HepG2 (cell line): ENCODE measurements at regions not wholly inside any gene's neighbourhood (a gene's known extent, or its start where the extent isn't known, plus 50 kb on each side); places are given as distances from the start of the nearest gene placed in this dataset.

ENCODE experiments used
- ATAC-seq: fragments of 200-7000 bp; cut with Tn5 transposase; 3 replicates; pipeline ENCODE4 v1.9.1; 2020; ENCODE audit warnings: mild to moderate bottlenecking, moderate library complexity
- BruUV-seq: library from RNA; stranded (reverse); fragments of 400-500 nt; replicated peaks from 2 replicates; lab custom pipeline; 2021; lab: Mats Ljungman, UMichigan
- CTCF ChIA-PET: fragments of 300-600 bp; formaldehyde crosslinking; extraction: SDS; loops from one replicate; lab custom pipeline; 2021; ENCODE audit warnings: low total read pairs, inconsistent platforms, low intra/inter-chr PET ratio; lab: Yijun Ruan, JAX
- POLR2A ChIA-PET: fragments of 350-600 bp; sonication (Branson Sonifier 250); formaldehyde crosslinking; loops from one replicate; lab custom pipeline; 2020; ENCODE audit warnings: antibody characterized with exemption, inconsistent platforms; lab: Yijun Ruan, JAX
- DNase-seq: peaks from one replicate; pipeline ENCODE4 v3.0.0-alpha.2; 2015; ENCODE audit warnings: low spot score
- FAIRE-seq: peaks from 3 replicates; lab custom pipeline; 2011; peaks lifted over from hg19 to GRCh38; lab: Jason Lieb, UNC
- H2AFZ ChIP-seq: one replicate; pipeline ENCODE4 v1.6.1; 2011; ENCODE audit warnings: low read length, inconsistent platforms
- H3K27ac ChIP-seq: fragments of 300-600 bp; 3 replicates; pipeline ENCODE4 v1.8.0; 2011; ENCODE audit warnings: mixed run types, mild to moderate bottlenecking, mixed read lengths, low read length, inconsistent platforms; ENCODE audit not compliant: insufficient read depth; ENCODE audit errors: extremely low read length
- H3K27me3 ChIP-seq, 2 experiments: fragments of 200-600 bp in 1 of 2; 2 replicates in 1 of 2; 3 replicates in 1 of 2; pipeline versions ENCODE4 v1.6.0 to v1.8.0; 2011; ENCODE audit warnings: low read length in 2 of 2, mild to moderate bottlenecking in 2 of 2, moderate library complexity in 2 of 2, inconsistent platforms in 1 of 2; ENCODE audit not compliant: insufficient read depth in 2 of 2, control insufficient read depth in 1 of 2
- H3K36me3 ChIP-seq, 2 experiments: fragments of 200-600 bp in 1 of 2; replicated peaks in 1 of 2; 2 replicates in 1 of 2; 3 replicates in 1 of 2; pipeline versions ENCODE4 v1.5.1 to v1.8.0; 2011; ENCODE audit warnings: low read length in 2 of 2, inconsistent platforms in 1 of 2; ENCODE audit not compliant: insufficient read depth in 2 of 2, control insufficient read depth in 1 of 2
- H3K4me1 ChIP-seq: 2 replicates; pipeline ENCODE4 v1.5.1; 2012; ENCODE audit warnings: low read length, inconsistent platforms; ENCODE audit not compliant: insufficient read depth
- H3K4me2 ChIP-seq: 2 replicates; pipeline ENCODE4 v1.6.0; 2011; ENCODE audit warnings: low read depth, low read length, inconsistent platforms
- H3K4me3 ChIP-seq, 3 experiments: fragments of 200-600 bp in 1 of 3; sonication (generic), shearing (Covaris generic) in 1 of 3; replicated peaks in 1 of 3; 2 replicates each; pipeline ENCODE4 v1.5.1; 2011 to 2016; ENCODE audit warnings: low read length in 3 of 3, inconsistent platforms in 2 of 3, low read depth in 2 of 3, mild to moderate bottlenecking in 2 of 3, control low read depth in 1 of 3, mixed read lengths in 1 of 3; ENCODE audit not compliant: insufficient read depth in 1 of 3
- H3K79me2 ChIP-seq: one replicate; pipeline ENCODE4 v1.6.1; 2011; ENCODE audit warnings: low read length, inconsistent platforms; ENCODE audit not compliant: insufficient read depth
- H3K9ac ChIP-seq: 2 replicates; pipeline ENCODE4 v1.6.0; 2011; ENCODE audit warnings: mild to moderate bottlenecking, low read depth, low read length, inconsistent platforms; ENCODE audit not compliant: insufficient read depth
- H3K9me3 ChIP-seq: 2 replicates; pipeline ENCODE4 v1.5.1; 2012; ENCODE audit warnings: mild to moderate bottlenecking, low read length
- H4K20me1 ChIP-seq: 2 replicates; pipeline ENCODE4 v1.6.0; 2011; ENCODE audit warnings: inconsistent platforms, mild to moderate bottlenecking, low read length, moderate library complexity; ENCODE audit not compliant: insufficient read depth
- ARNT ChIP-seq: fragments of 450-650 bp; IDR thresholded peaks from 2 replicates; pipeline ENCODE4 v1.6.1; 2017
- FOSL1 ChIP-seq: sonication (generic); formaldehyde crosslinking; IDR thresholded peaks from 2 replicates; pipeline ENCODE4 v1.9.0; 2021; ENCODE audit warnings: missing genetic modification reagents, borderline replicate concordance
- MED8 ChIP-seq: sonication (generic); formaldehyde crosslinking; IDR thresholded peaks from 2 replicates; pipeline ENCODE4 v1.8.1; 2023; ENCODE audit warnings: mild to moderate bottlenecking, missing genetic modification reagents; ENCODE audit not compliant: insufficient replicate concordance
- NRL ChIP-seq: sonication (generic); formaldehyde crosslinking; IDR thresholded peaks from 2 replicates; pipeline ENCODE4 v1.5.0; 2020; ENCODE audit warnings: missing genetic modification reagents, mild to moderate bottlenecking, moderate library complexity, borderline replicate concordance
- PHB2 ChIP-seq: fragments of 450-650 bp; IDR thresholded peaks from 2 replicates; pipeline ENCODE4 v1.6.1; 2018; ENCODE audit not compliant: partially characterized antibody
- PPARG ChIP-seq: conservative IDR thresholded peaks from 2 replicates; pipeline ENCODE4 v1.6.1; 2016; ENCODE audit warnings: missing biosample characterization, missing genetic modification reagents
- RNF2 ChIP-seq: fragments of 450-650 bp; conservative IDR thresholded peaks from 2 replicates; pipeline ENCODE4 v1.6.1; 2016; ENCODE audit warnings: low read depth
- ZNF382 ChIP-seq: sonication (generic); formaldehyde crosslinking; IDR thresholded peaks from 2 replicates; pipeline ENCODE4 v1.5.0; 2020; ENCODE audit warnings: missing genetic modification reagents, mild to moderate bottlenecking, borderline replicate concordance
- ZNF468 ChIP-seq: sonication (generic); formaldehyde crosslinking; IDR thresholded peaks from 2 replicates; pipeline ENCODE4 v1.8.0; 2022; ENCODE audit warnings: mild to moderate bottlenecking, moderate library complexity, missing genetic modification reagents
- ZNF644 ChIP-seq: IDR thresholded peaks from 2 replicates; pipeline ENCODE4 v1.6.1; 2016; ENCODE audit warnings: low read depth
- ZNF768 ChIP-seq: sonication (generic); formaldehyde crosslinking; IDR thresholded peaks from 2 replicates; pipeline ENCODE4 v1.4.0; 2020; ENCODE audit warnings: missing genetic modification reagents
- ZSCAN20 ChIP-seq: sonication (generic); formaldehyde crosslinking; IDR thresholded peaks from 2 replicates; pipeline ENCODE4 v1.4.0; 2020; ENCODE audit warnings: missing genetic modification reagents, mild to moderate bottlenecking, borderline replicate concordance
- WGBS: methylation state at CpG from one replicate; pipeline ENCODE4 v1.1.6; 2017; ENCODE audit warnings: low lambda C conversion rate; 5-methylcytosine and 5-hydroxymethylcytosine counted together
- in situ Hi-C: cut with HindIII; loops from 2 replicates; pipeline ENCODE4 v1.10.0; 2017; ENCODE audit warnings: low pct_unique_long_range_greater_than_20kb; ENCODE audit not compliant: extremely low pct_ligation_motif_present
- intact Hi-C: fragments of 100-400 bp; cut with micrococcal nuclease; formaldehyde crosslinking; loops from one replicate; pipeline ENCODE4 v1.10.0; 2022; ENCODE audit not compliant: unreplicated experiment
- TF ChIP-seq, protein P1 (sequence below): sonication (generic); formaldehyde crosslinking; IDR thresholded peaks from 2 replicates; pipeline ENCODE4 v1.4.0; 2020; ENCODE audit warnings: missing genetic modification reagents
- TF ChIP-seq, protein P2 (sequence below): IDR thresholded peaks from 2 replicates; pipeline ENCODE4 v1.6.1; 2016; ENCODE audit warnings: missing biosample characterization, missing genetic modification reagents, low read depth
- TF ChIP-seq, protein P3 (sequence below): sonication (generic); formaldehyde crosslinking; IDR thresholded peaks from 2 replicates; pipeline ENCODE4 v1.8.0; 2022; ENCODE audit warnings: missing genetic modification reagents, low read depth, mild to moderate bottlenecking, borderline replicate concordance
- TF ChIP-seq, protein P4 (sequence below): IDR thresholded peaks from 2 replicates; pipeline ENCODE4 v1.6.1; 2016
- TF ChIP-seq, protein P5 (sequence below): sonication (generic); formaldehyde crosslinking; IDR thresholded peaks from 2 replicates; pipeline ENCODE4 v1.4.0; 2020; ENCODE audit warnings: missing genetic modification reagents

DNA sequence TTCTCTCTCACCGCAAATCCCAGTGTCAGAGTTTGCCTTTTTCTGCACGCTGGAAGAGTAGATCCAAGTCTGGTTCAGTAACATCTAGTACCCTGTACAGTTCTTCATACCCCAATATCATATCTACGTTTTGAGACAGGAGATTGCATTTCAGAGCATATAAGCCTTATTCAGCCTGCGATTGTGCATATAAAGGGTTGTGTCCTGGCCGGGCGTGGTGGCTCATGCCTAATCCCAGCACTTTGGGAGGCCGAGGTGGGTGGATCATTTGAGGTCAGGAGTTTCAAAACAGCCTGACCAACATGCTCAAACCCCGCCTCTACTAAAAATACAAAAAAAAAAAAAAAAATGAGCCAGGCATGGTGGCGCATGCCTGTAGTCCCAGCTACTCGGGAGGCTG, 104.9 kb downstream of the MTNR1B start:
- CTCF ChIA-PET: no interaction called here
- H3K9me3 ChIP-seq: no peaks in the 10 kb centered on the region
- H3K4me3 ChIP-seq: no peak overlapping the region
- no peak overlapping the region for H3K9ac ChIP-seq
- in situ Hi-C loops: no loop called here
- FAIRE-seq (no peak), ATAC-seq (no peak), DNase-seq (no peak)
- no peaks in the 10 kb centered on the region for H3K79me2 ChIP-seq
- H3K4me2 ChIP-seq: no peak overlapping the region
- no peaks in the 10 kb centered on the region for H3K4me1 ChIP-seq
- H3K27ac ChIP-seq: no peak overlapping the region
- H3K27me3 ChIP-seq: no peaks in the 10 kb centered on the region
- POLR2A ChIA-PET: no interaction called here
- H2AFZ ChIP-seq: no peak overlapping the region
- no peaks in the 10 kb centered on the region for H4K20me1 ChIP-seq
- WGBS: 27% methylated on average over 10 of the region's 10 CpGs
- no peaks in the 10 kb centered on the region for H3K36me3 ChIP-seq
- TF ChIP-seq ZSCAN20 (CRISPR knock-in tag) (no peak), ZNF468 (CRISPR knock-in tag) (no peak), ZNF768 (CRISPR knock-in tag) (no peak), ZNF382 (CRISPR knock-in tag) (no peak), RNF2 (no peak), NRL (no peak), PHB2 (no peak), PPARG (CRISPR knock-in tag) (no peak), MED8 (CRISPR knock-in tag) (no peak), ARNT (no peak), ZNF644 (no peak), FOSL1 (CRISPR knock-in tag) (no peak)
- TF ChIP-seq, protein P1, sequence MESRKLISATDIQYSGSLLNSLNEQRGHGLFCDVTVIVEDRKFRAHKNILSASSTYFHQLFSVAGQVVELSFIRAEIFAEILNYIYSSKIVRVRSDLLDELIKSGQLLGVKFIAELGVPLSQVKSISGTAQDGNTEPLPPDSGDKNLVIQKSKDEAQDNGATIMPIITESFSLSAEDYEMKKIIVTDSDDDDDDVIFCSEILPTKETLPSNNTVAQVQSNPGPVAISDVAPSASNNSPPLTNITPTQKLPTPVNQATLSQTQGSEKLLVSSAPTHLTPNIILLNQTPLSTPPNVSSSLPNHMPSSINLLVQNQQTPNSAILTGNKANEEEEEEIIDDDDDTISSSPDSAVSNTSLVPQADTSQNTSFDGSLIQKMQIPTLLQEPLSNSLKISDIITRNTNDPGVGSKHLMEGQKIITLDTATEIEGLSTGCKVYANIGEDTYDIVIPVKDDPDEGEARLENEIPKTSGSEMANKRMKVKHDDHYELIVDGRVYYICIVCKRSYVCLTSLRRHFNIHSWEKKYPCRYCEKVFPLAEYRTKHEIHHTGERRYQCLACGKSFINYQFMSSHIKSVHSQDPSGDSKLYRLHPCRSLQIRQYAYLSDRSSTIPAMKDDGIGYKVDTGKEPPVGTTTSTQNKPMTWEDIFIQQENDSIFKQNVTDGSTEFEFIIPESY (CRISPR knock-in tag): no peak
- TF ChIP-seq, protein P2, sequence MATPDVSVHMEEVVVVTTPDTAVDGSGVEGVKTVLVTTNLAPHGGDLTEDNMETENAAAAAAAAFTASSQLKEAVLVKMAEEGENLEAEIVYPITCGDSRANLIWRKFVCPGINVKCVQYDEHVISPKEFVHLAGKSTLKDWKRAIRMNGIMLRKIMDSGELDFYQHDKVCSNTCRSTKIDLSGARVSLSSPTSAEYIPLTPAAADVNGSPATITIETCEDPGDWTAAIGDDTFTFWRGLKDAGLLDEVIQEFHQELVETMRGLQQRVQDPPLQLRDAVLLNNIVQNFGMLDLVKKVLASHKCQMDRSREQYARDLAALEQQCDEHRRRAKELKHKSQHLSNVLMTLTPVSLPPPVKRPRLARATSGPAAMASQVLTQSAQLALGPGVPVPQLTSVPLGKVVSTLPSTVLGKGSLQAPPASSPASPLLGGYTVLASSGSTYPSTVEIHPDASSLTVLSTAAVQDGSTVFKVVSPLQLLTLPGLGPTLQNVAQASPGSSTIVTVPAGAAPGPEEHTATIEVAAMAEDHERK (CRISPR knock-in tag): no peak
- TF ChIP-seq, protein P3, sequence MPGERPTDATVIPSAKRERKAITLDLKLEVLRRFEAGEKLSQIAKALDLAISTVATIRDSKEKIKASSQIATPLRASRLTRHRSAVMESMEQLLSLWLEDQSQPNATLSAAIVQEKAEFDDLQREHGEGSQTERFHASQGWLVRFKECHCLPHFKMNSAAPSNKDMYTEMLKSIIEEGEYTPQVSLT (CRISPR knock-in tag): no peak
- TF ChIP-seq, protein P4, sequence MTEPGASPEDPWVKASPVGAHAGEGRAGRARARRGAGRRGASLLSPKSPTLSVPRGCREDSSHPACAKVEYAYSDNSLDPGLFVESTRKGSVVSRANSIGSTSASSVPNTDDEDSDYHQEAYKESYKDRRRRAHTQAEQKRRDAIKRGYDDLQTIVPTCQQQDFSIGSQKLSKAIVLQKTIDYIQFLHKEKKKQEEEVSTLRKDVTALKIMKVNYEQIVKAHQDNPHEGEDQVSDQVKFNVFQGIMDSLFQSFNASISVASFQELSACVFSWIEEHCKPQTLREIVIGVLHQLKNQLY (CRISPR knock-in tag): no peak
- TF ChIP-seq, protein P5, sequence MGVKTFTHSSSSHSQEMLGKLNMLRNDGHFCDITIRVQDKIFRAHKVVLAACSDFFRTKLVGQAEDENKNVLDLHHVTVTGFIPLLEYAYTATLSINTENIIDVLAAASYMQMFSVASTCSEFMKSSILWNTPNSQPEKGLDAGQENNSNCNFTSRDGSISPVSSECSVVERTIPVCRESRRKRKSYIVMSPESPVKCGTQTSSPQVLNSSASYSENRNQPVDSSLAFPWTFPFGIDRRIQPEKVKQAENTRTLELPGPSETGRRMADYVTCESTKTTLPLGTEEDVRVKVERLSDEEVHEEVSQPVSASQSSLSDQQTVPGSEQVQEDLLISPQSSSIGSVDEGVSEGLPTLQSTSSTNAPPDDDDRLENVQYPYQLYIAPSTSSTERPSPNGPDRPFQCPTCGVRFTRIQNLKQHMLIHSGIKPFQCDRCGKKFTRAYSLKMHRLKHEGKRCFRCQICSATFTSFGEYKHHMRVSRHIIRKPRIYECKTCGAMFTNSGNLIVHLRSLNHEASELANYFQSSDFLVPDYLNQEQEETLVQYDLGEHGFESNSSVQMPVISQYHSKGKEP (CRISPR knock-in tag): no peak
- intact Hi-C loops: no loop called here
- no TSS peak for BruUV-seq
